Tibial nerve (tissue), 4 donors: ENCODE measurements at regions not wholly inside any gene's neighbourhood (a gene's known extent, or its start where the extent isn't known, plus 50 kb on each side); places are given as distances from the start of the nearest gene placed in this dataset.

ENCODE experiments used
- EP300 ChIP-seq, 2 donors: sonication (generic); formaldehyde crosslinking; IDR thresholded peaks; one replicate each; pipeline ENCODE4 v1.6.1; 2017; ENCODE audit warnings: antibody characterized with exemption in 2 of 2, mild to moderate bottlenecking in 1 of 2
- POLR2A ChIP-seq, 2 donors: fragments of 450-650 bp; IDR thresholded peaks; one replicate each; pipeline ENCODE4 v1.6.1; 2017; ENCODE audit warnings: antibody characterized with exemption in 2 of 2, mild to moderate bottlenecking in 2 of 2, moderate library complexity in 2 of 2
- TF ChIP-seq, protein P1 (sequence below), 5 experiments: fragments of 200-600 bp in 3 of 5; fragments of 450-650 bp in 2 of 5; sonication (generic) in 3 of 5; IDR thresholded peaks; one replicate each; pipeline ENCODE4 v1.5.1; 2016 to 2019; ENCODE audit warnings: antibody characterized with exemption in 5 of 5, mild to moderate bottlenecking in 3 of 5, moderate library complexity in 2 of 5

DNA sequence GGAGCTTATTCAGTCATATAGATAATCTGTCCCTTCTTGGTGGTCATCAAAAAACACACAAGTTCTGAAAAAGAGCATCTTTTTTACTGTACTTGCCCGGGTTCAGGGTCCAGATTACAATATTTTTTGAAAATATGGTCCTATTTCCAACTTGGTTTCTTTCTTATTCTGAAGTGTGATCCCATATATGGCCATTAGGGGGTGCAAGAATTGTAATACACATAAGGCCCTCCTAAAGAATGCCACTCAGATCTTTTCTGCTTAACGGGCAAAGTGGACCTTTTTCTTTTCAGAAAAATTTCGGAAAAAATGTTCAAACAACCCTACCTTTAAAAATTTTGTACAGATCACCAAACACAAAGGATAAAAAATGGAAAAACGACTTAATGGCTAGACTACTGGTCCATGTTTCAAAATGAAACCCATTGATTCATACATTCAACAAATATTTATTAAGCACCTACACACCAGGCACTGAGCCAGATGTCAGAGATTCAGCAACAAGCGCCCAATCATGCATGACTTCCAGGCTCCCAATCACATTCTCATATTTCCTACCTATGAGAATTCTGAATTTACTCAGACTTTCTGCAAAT, 102.0 kb upstream of the MYRIP start:
- TF ChIP-seq, protein P1, sequence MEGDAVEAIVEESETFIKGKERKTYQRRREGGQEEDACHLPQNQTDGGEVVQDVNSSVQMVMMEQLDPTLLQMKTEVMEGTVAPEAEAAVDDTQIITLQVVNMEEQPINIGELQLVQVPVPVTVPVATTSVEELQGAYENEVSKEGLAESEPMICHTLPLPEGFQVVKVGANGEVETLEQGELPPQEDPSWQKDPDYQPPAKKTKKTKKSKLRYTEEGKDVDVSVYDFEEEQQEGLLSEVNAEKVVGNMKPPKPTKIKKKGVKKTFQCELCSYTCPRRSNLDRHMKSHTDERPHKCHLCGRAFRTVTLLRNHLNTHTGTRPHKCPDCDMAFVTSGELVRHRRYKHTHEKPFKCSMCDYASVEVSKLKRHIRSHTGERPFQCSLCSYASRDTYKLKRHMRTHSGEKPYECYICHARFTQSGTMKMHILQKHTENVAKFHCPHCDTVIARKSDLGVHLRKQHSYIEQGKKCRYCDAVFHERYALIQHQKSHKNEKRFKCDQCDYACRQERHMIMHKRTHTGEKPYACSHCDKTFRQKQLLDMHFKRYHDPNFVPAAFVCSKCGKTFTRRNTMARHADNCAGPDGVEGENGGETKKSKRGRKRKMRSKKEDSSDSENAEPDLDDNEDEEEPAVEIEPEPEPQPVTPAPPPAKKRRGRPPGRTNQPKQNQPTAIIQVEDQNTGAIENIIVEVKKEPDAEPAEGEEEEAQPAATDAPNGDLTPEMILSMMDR (IDR thresholded peaks at IDR 0.05), result peak; percentile 42 to 58 (median 49)
- no peak for TF ChIP-seq POLR2A (IDR thresholded peaks at IDR 0.05)
- no peak for TF ChIP-seq EP300 (IDR thresholded peaks at IDR 0.05)
